Esophagus squamous epithelium (tissue), 4 donors: ENCODE measurements at regions not wholly inside any gene's neighbourhood (a gene's known extent, or its start where the extent isn't known, plus 50 kb on each side); places are given as distances from the start of the nearest gene placed in this dataset.

Experiments
- CTCF ChIP-seq, 6 experiments: fragments of 450-650 bp in 4 of 6; fragments of 200-600 bp in 2 of 6; sonication (generic) in 2 of 6; IDR thresholded peaks; one replicate each; pipeline ENCODE4 v1.5.1; 2016 to 2019; ENCODE audit warnings: antibody characterized with exemption in 6 of 6, mild to moderate bottlenecking in 4 of 6, moderate library complexity in 4 of 6
- POLR2A ChIP-seq, 4 donors: fragments of 450-650 bp; IDR thresholded peaks; one replicate each; pipeline ENCODE4 v1.6.1; 2017; ENCODE audit warnings: antibody characterized with exemption in 4 of 4, mild to moderate bottlenecking in 4 of 4, moderate library complexity in 3 of 4

GRCh38 chr10:113971349-113971973 lies 72.2 kb upstream of the ADRB1 start:
- TF ChIP-seq CTCF (IDR thresholded peaks at IDR 0.05), result no peak
- no peak for TF ChIP-seq POLR2A (IDR thresholded peaks at IDR 0.05)
